ENCODE measurements at regions not wholly inside any gene's neighbourhood (a gene's known extent, or its start where the extent isn't known, plus 50 kb on each side); places are given as distances from the start of the nearest gene placed in this dataset.

DNA sequence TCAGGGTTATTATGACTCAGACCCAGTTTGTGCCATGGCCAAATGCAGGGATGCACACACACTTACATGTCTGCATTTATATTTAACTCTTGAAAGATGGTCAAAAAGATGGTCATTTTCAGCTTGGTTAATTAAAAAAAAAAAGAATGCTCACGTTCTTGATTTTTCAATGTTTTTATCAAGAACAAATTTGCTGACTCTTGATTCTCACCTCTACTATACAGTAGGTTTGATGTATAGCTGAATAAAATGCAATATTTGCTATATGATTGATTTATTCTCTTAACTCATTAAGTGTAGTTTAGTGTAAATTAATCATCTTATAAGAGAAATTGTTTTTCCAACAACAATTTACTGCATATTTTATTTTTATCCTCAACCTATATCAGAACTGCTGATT lies 160.4 kb downstream of the SLIT2 start:
- DNase-seq = no peak

DNA sequence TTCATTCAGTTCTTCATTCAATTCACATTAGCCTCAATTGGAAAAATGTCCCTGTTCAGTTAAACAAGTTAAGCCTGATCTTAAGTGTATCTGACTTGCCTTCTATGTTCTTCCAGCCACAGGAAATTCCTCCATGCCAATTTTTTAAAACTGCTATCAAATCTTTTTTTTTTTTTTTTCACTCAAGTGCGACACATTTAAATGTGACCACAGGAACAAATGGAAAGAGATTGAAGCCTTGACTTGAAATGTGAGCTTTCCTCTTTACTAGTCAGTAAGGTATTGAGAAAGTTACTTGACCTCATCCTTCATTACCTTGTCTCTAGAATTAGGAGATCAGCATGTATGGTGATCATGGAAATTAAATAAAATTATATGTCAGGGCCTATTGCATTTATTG lies 165.1 kb downstream of the SLIT2 start:
- DNase-seq = no peak

DNA sequence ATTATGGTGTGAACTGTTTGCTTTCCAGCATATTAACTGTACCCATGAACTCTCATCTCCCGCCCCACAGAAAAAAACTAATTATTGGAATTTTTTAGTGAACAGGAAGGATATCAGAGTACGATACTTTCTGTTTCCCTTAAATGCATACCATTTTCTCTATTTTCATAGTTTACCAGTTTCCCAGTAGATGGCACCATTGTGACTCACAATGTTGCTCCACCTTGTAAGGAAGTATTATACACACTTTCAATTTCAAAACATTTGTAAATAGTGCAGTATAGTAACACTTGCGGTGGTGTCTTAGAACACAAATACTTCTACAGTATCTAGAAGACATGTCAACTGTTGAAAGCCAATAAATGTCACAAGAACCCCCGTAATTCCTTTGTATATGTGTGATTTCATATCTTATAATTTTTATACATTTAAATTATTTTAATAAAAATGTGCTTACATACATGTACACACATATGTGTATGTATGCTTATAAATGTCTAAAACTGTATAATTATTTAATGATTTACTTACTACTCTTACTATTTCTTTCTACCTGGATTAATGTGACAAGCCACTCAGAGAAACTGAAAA lies 167.3 kb downstream of the SLIT2 start:
- DNase-seq = no peak

DNA sequence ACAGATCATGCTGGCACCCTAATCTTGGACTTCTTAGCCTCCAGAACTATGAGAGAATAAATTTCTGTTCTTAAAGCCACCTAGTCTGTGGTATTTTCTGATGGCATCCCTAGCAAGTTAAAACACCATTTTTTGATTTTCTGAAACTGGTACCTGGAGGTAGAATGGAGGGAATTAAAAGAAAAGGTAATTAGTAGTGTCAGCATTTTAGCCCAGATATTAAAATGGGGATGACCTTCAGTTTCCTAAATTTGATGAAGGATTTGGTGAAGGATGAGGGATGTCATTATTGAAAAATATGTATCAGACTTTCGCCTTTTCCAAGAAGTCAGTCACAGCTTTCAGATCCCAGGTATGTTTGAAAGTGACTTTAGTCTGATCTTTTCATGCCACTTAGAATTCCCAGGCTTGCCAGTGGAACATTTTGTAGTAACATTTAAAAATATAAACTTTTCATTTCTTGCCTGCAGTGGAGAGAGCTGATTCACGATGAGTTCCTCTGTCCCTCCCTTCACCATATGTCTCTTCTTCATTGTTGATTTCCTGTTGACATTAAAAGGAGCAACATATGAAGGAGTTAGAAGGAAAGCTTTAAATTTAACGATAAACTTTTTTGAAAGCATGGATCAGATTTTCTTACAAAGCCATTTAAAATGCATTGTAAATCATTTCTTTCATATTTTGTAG lies 169.4 kb downstream of the SLIT2 start:
- DNase-seq = no peak

- DNase-seq = no peak
Measured at GRCh38 chr4:20421603-20421985, 169.9 kb downstream of the SLIT2 start.

DNA sequence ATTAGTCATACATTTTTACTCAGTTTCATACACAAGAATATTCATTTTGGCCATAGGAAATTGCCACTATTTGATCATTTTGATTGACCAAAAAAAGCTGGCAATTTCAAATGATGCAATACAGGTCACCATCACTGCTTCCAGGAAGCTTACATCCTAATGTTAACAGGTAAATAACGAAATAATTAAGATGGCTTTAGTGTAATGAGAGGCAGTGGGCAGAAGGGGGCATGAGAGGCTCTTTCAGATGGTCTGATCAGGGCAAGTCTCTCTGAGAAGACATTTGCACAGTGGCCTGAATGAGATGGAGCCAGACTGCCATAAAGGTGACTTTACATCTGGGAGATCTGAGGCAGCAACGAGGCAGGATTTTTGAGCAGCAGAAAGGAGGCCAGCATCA lies 170.7 kb downstream of the SLIT2 start:
- peak; percentile 16 for DNase-seq

DNA sequence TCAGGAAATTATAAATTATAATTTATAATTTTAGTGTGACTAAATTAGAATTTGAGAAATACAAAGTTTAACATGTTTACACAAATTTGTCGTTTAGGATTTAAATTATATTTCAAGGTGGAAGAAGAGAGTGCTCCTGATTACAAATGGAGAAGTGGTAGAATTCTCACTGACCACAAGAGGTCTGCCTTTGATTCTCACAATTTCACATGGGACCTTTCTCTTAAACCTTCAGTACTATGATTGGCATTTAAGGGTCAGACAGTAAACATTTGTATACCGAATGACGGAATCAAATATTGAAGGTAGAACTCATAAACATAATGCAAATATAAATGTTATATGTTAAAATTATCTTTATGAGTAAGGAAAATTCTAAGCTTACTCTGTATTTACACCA lies 171.7 kb downstream of the SLIT2 start:
- no peak for DNase-seq

DNA sequence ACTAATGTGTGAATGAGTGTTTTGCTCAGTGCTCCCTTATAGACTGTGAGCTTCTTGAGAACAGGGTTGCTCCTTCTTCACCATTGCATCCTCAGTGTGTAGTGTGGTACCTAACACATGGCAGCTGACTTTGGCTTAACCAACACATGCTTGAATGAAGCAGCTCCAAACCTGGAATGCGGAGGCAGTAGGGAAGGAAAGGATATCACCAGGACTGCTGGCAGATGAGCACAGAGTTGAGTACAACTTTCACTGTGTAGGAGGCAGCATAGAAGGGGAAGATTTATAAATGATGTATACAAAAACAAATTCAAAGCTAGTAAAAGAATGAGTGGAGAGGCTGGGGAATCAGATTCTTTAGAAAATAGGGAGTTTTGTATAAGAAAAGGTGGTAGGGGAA lies 174.3 kb downstream of the SLIT2 start:
- no peak for DNase-seq

- no peak for DNase-seq
Measured at GRCh38 chr4:20428436-20429160, 176.9 kb downstream of the SLIT2 start.

DNA sequence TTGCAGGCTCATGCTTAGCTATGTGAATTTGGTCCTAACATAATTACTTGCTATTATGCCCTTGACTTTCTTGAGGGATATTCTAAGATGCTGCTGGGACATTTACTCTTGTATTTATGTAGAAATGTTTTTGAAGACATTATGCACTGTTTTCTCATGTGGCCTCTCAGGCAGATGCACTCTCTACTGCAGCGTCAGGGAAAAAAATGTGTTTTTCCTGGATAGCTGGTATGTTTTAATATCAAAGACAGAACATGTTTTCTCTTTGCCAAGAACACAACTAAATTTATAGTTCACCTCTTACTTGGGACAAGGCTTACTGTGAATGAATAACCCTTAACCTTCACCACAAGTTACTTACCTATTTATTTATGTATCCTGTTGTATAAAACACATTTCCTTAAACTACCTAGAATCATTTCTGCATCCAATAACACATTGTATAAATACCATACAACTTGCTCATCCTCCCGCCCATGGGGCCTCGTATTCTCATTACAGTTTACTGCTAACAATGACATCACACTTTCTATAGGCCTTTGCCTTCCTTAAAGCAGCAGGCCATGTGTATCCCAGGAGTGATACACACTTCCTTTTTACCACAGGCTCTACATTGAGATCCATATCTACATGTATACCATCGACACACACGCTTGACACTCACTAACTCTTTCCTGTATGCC lies 178.7 kb downstream of the SLIT2 start:
- DNase-seq = no peak

- no peak for DNase-seq
Measured at GRCh38 chr4:20431543-20431951, 179.8 kb downstream of the SLIT2 start.

GRCh38 chr4:20432088-20432487 lies 180.4 kb downstream of the SLIT2 start:
- DNase-seq = no peak

- DNase-seq = no peak
Measured at GRCh38 chr4:20433097-20433705, 181.5 kb downstream of the SLIT2 start.

DNA sequence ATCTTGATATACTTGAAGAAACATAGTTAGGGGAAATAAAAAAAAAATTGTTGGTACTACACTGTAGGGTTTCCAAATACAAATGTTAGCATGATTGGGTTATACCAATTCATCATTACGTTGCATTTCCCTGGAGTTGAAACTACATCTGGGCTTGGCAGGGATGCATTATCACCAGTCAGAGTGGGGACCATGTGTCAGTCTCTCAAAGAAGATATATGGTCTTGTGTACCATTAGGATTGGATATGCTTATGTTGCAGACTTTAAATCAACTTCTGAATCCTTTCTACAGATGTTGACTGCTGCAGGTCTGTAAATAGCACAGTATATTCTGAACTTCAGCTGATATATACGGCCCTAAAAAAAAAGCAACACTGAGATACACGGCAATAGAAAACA lies 188.5 kb downstream of the SLIT2 start:
- no peak for DNase-seq

DNA sequence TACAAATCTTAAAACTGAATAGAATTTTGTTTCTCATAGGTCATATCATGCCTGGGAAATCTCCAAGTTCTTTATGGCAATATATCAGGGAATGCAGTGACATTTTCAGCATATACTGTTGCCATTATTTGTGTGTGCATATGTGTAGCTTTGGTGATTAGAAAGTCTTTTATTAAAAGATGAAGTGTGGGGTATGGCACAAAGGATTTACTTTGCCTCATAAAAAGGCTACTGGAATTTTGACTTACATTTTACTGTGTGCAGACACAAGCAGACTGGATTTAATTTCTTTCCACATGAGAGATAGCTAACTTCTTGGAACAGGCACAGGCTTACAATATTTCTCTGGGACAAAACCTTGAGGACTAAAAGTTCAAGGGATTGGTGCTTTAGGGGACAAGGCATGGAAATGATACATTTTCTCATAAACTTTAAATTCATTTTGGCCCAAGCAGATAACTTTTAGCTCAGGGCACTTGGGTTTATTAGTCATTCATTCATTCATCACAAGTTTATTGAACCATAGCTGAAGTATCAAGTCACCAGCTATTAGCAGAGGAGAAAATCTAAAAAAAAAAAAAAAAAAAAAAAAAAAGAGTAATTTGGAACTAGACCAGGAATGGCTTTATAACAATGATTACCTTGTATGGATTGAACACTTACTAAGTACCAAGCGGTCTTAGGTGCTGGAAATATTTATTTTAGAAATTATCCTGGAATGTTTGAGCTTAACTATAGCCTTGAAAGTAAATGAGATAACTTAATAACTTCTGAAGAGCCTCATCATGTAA lies 191.5 kb downstream of the SLIT2 start:
- no peak for DNase-seq

GRCh38 chr4:20444599-20445337 lies 193.1 kb downstream of the SLIT2 start:
- no peak for DNase-seq

DNA sequence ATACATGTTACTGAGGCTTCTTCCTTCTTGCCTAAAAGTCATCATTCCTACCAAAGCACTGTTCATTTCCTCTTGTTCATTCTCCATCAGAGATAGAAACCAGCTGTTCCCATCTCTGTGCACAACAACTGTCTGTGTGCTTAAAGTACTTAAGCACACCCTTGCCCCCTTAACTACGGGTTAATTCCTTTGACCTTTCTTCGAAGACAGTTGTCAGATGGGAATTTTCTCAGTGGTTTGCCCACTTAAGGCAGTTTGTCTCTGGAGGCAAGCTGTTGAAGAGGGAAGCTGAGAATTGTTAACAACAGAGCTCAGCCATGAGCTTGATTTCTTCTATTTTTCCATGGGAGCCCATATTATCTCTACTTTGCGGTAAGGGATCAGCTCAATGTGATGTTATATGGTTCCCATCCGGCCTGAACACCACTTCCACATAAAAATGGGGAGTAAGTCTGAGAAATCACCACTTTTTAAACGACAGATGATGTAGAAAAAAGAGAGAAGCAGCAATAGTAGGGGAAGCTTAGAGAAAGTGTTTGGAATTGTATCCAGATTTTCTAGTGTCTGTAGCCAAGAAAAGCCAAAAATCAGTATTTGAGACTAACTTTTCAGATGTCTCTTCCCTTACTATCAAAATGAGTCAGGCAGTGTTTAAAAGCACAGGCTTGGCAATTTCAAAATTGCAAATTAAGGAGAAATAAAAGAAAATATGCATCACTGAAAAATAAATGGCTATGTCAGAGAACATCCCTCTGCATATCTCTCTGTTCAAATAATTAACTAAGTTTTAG lies 194.4 kb downstream of the SLIT2 start:
- DNase-seq = no peak

DNA sequence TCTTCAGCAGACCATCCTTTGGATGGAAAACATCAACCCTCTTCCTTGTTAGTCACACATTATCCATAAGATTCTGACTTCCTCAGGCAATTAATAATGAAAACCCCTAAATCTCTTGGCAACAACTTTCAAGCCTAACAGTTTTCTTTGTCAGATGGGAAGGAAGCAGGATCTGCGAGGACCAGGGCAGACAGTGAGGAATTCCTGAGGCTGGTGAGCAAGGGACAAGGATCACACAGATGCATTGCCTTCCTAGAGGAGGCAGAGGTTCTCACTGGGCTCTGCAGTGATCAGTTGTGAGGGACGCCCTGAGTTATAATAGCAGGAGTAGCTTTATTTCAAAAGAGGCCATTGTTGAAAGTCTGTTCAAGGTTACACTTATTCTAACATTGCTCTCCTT lies 195.4 kb downstream of the SLIT2 start:
- no peak for DNase-seq

DNA sequence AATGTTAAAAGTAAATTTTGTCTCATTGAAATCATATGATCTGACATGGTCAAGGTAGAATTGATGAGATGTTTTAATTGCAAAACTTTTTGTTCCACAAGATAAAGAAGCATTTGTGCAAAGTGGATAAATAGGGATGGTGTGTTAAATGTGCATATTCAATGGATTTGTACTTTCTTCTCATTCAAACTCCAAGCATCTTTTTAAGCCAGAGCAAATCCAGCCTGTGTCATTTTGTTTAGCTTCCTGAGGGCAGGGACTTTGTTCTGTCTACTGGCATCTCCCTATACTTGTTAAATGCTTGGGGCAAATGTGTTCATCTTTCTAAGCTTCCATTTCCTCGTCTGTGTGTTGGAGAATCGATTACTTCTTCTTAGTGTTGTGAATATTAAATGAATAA lies 200.3 kb downstream of the SLIT2 start:
- no peak for DNase-seq

DNA sequence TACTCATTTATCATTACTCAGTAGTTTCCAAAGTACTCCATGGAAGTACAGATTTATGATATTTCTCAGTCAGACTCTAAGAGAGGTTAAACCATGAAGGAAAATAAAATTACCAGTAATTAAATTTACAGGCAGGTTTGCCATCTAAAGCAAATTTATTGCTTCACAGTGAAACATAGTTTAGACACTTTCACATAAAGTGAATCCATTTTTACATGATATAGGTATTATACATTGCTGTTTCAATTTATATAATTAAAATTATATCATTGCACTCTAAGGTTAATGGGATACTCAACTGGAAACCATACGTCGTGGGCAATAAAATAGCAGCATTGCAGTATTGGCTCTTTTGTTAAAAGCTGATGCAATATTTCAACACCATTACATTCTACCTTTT lies 202.8 kb downstream of the SLIT2 start:
- DNase-seq = no peak

GRCh38 chr4:20456407-20456806 lies 204.7 kb downstream of the SLIT2 start:
- DNase-seq = no peak

All from NCI-H1694 (cell line).